H1 (cell line): ENCODE measurements at regions not wholly inside any gene's neighbourhood (a gene's known extent, or its start where the extent isn't known, plus 50 kb on each side); places are given as distances from the start of the nearest gene placed in this dataset.

Source experiments
- BCL11A ChIP-seq, 2 experiments: IDR thresholded peaks; one replicate each; pipeline ENCODE4 v1.6.1; 2011; ENCODE audit warnings: low read depth in 2 of 2, low read length in 2 of 2, mild to moderate bottlenecking in 2 of 2
- BRCA1 ChIP-seq: IDR thresholded peaks from 2 replicates; pipeline ENCODE4 v1.6.1; 2012; ENCODE audit warnings: low read depth, low read length, improper control_type of control experiment
- CBX5 ChIP-seq: fragments of 300-800, 300-1000 bp; sonication (generic); IDR thresholded peaks from 2 replicates; pipeline ENCODE4 v1.7.1; 2016; ENCODE audit warnings: antibody characterized with exemption, low read length, low read depth
- CBX8 ChIP-seq: fragments of 300-800, 300-1000 bp; sonication (generic); IDR thresholded peaks from 2 replicates; pipeline ENCODE4 v1.7.1; 2016; ENCODE audit warnings: low read depth, low read length, borderline replicate concordance
- CHD1 ChIP-seq: IDR thresholded peaks from 2 replicates; pipeline ENCODE4 v1.6.1; 2012; ENCODE audit warnings: low read depth, low read length, improper control_type of control experiment
- CREB1 ChIP-seq: IDR thresholded peaks from 2 replicates; pipeline ENCODE4 v1.6.1; 2012; ENCODE audit warnings: inconsistent platforms
- EGR1 ChIP-seq: IDR thresholded peaks from 2 replicates; pipeline ENCODE4 v1.6.1; 2011; ENCODE audit warnings: low read depth, low read length, borderline replicate concordance
- EZH2 ChIP-seq: fragments of 200-600 bp; sonication (generic); IDR thresholded peaks from 2 replicates; pipeline ENCODE4 v1.7.1; 2012; ENCODE audit warnings: low read depth, mild to moderate bottlenecking, moderate library complexity, low read length, inconsistent platforms; ENCODE audit not compliant: severe bottlenecking
- HDAC2 ChIP-seq, 2 experiments: fragments of 300-600 bp in 1 of 2; sonication (generic) in 1 of 2; IDR thresholded peaks; 2 replicates each; pipeline ENCODE4 v1.6.1; 2011 to 2012; ENCODE audit warnings: low read depth in 2 of 2, low read length in 2 of 2, mild to moderate bottlenecking in 2 of 2, moderate library complexity in 2 of 2, borderline replicate concordance in 1 of 2, inconsistent platforms in 1 of 2
- KDM5A ChIP-seq: fragments of 200-600 bp; IDR thresholded peaks from 2 replicates; pipeline ENCODE4 v1.7.1; 2012; ENCODE audit warnings: mild to moderate bottlenecking, low read length, inconsistent platforms, mixed read lengths
- MAFK ChIP-seq: IDR thresholded peaks from 2 replicates; pipeline ENCODE4 v1.6.1; 2012; ENCODE audit warnings: low read depth, mild to moderate bottlenecking, improper control_type of control experiment, low read length
- NRF1 ChIP-seq: IDR thresholded peaks from 2 replicates; pipeline ENCODE4 v1.6.1; 2011; ENCODE audit warnings: mild to moderate bottlenecking, low read depth, low read length, improper control_type of control experiment
- POU5F1 ChIP-seq: IDR thresholded peaks from 2 replicates; pipeline ENCODE4 v1.6.1; 2011; ENCODE audit warnings: low read depth, mild to moderate bottlenecking, low read length, moderate library complexity
- RAD21 ChIP-seq, 2 experiments: IDR thresholded peaks in 1 of 2; conservative IDR thresholded peaks in 1 of 2; 2 replicates each; pipeline ENCODE4 v1.6.1; 2011; ENCODE audit warnings: low read depth in 2 of 2, low read length in 2 of 2, improper control_type of control experiment in 1 of 2, inconsistent platforms in 1 of 2, mild to moderate bottlenecking in 1 of 2, moderate library complexity in 1 of 2
- RFX5 ChIP-seq: IDR thresholded peaks from 2 replicates; pipeline ENCODE4 v1.6.1; 2011; ENCODE audit warnings: low read depth, low read length, improper control_type of control experiment, borderline replicate concordance
- SAP30 ChIP-seq: fragments of 300-600 bp; sonication (generic); IDR thresholded peaks from 2 replicates; pipeline ENCODE4 v1.7.1; 2012; ENCODE audit warnings: low read length, moderate library complexity, mild to moderate bottlenecking, inconsistent platforms; ENCODE audit not compliant: insufficient read depth, insufficient replicate concordance
- SIN3A ChIP-seq, 2 experiments: IDR thresholded peaks in 1 of 2; conservative IDR thresholded peaks in 1 of 2; 2 replicates each; pipeline ENCODE4 v1.6.1; 2011 to 2012; ENCODE audit warnings: low read length in 2 of 2, improper control_type of control experiment in 1 of 2, low read depth in 1 of 2, mild to moderate bottlenecking in 1 of 2
- SP2 ChIP-seq: IDR thresholded peaks from 2 replicates; pipeline ENCODE4 v1.6.1; 2012; ENCODE audit warnings: mild to moderate bottlenecking, low read length, inconsistent platforms
- SP4 ChIP-seq: IDR thresholded peaks from 2 replicates; pipeline ENCODE4 v1.6.1; 2012; ENCODE audit warnings: low read length, inconsistent platforms
- TAF1 ChIP-seq: IDR thresholded peaks from 2 replicates; pipeline ENCODE4 v1.6.1; 2011; ENCODE audit warnings: mild to moderate bottlenecking, low read depth, low read length
- TBP ChIP-seq: IDR thresholded peaks from 2 replicates; pipeline ENCODE4 v1.6.1; 2011; ENCODE audit warnings: low read depth, low read length, improper control_type of control experiment
- USF2 ChIP-seq: IDR thresholded peaks from 2 replicates; pipeline ENCODE4 v1.6.1; 2011; ENCODE audit warnings: low read length, improper control_type of control experiment
- YY1 ChIP-seq: IDR thresholded peaks from 2 replicates; pipeline ENCODE4 v1.6.1; 2011; ENCODE audit warnings: low read depth, mild to moderate bottlenecking, low read length
- TF ChIP-seq, protein P1 (sequence below): IDR thresholded peaks from 2 replicates; pipeline ENCODE4 v1.6.1; 2012; ENCODE audit warnings: inconsistent platforms

- TF ChIP-seq CREB1 (0 out of 2 replicates have a peak, but pooled peaks have one; percentile 27), YY1 (peak; percentile 22; the same call in 1 of the 2 replicates), HDAC2 (IDR thresholded peaks at IDR 0.05; ENCODE audit: borderline replicate concordance in 1 of 2, low read depth in 2 of 2, low read length in 2 of 2) (0 out of 4 replicates have a peak, but pooled peaks of 1 of the 2 experiments have one; percentile 28), USF2 (no peak), RAD21 (IDR thresholded peaks at IDR 0.05 in 1 of 2, conservative IDR thresholded peaks at IDR 0.05 in 1 of 2; ENCODE audit: low read depth in 2 of 2, low read length in 2 of 2) (no peak), KDM5A (no peak), EGR1 (peak; percentile 94), MAFK (no peak), NRF1 (no peak), RFX5 (no peak), BCL11A (IDR thresholded peaks at IDR 0.05; ENCODE audit: low read depth in 2 of 2, low read length in 2 of 2) (no peak), TBP (no peak), SAP30 (no peak), EZH2 (no peak), SP4 (no peak), SIN3A (conservative IDR thresholded peaks at IDR 0.05 in 1 of 2, IDR thresholded peaks at IDR 0.05 in 1 of 2; ENCODE audit: low read depth in 1 of 2, low read length in 2 of 2) (no peak), SP2 (no peak), TAF1 (no peak), CBX8 (no peak), CHD1 (no peak), POU5F1 (no peak), CBX5 (no peak), BRCA1 (no peak)
- TF ChIP-seq, protein P1, sequence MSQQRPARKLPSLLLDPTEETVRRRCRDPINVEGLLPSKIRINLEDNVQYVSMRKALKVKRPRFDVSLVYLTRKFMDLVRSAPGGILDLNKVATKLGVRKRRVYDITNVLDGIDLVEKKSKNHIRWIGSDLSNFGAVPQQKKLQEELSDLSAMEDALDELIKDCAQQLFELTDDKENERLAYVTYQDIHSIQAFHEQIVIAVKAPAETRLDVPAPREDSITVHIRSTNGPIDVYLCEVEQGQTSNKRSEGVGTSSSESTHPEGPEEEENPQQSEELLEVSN = peak; percentile 90
Measured at GRCh38 chr7:98051118-98051744, 55.4 kb upstream of the LMTK2 start (continued).
